Smooth muscle cell (in vitro differentiated cells): ENCODE measurements at regions not wholly inside any gene's neighbourhood (a gene's known extent, or its start where the extent isn't known, plus 50 kb on each side); places are given as distances from the start of the nearest gene placed in this dataset.

ENCODE experiments used
- DNase-seq: peaks from one replicate; lab custom pipeline; 2025; ENCODE audit not compliant: unreplicated experiment; lab: John Stamatoyannopoulos, UW
- H2AFZ ChIP-seq: fragments of 200-600 bp; sonication (generic); 2 replicates; pipeline ENCODE4 v1.6.0; 2016; ENCODE audit warnings: antibody characterized with exemption, low read depth, mild to moderate bottlenecking
- H3F3A ChIP-seq: fragments of 200-600 bp; sonication (generic); 2 replicates; pipeline ENCODE4 v1.6.0; 2017; ENCODE audit warnings: antibody characterized with exemption, low read depth
- H3K27ac ChIP-seq: fragments of 200-600 bp; sonication (generic); 2 replicates; pipeline ENCODE4 v1.5.1; 2016; ENCODE audit warnings: low read depth, mild to moderate bottlenecking
- H3K27me3 ChIP-seq: fragments of 200-600 bp; sonication (generic); 2 replicates; pipeline ENCODE4 v1.6.1; 2016; ENCODE audit warnings: low read depth, mild to moderate bottlenecking
- H3K36me3 ChIP-seq: fragments of 200-600 bp; sonication (generic); 2 replicates; pipeline ENCODE4 v1.5.1; 2016; ENCODE audit warnings: low read depth
- H3K4me1 ChIP-seq: fragments of 200-600 bp; sonication (generic); 2 replicates; pipeline ENCODE4 v1.5.1; 2016; ENCODE audit warnings: low read depth
- H3K4me2 ChIP-seq: fragments of 200-600 bp; sonication (generic); 2 replicates; pipeline ENCODE4 v1.6.0; 2016; ENCODE audit warnings: mild to moderate bottlenecking
- H3K4me3 ChIP-seq: fragments of 200-600 bp; sonication (generic); 2 replicates; pipeline ENCODE4 v1.5.1; 2016; ENCODE audit warnings: mild to moderate bottlenecking
- H3K79me2 ChIP-seq: fragments of 200-600 bp; sonication (generic); 2 replicates; pipeline ENCODE4 v1.6.0; 2016; ENCODE audit warnings: low read depth, mild to moderate bottlenecking
- H3K9ac ChIP-seq: fragments of 200-600 bp; sonication (generic); 2 replicates; pipeline ENCODE4 v1.6.0; 2016; ENCODE audit warnings: low read depth
- H3K9me3 ChIP-seq: fragments of 200-600 bp; sonication (generic); replicated peaks from 2 replicates; pipeline ENCODE4 v1.5.1; 2016; ENCODE audit warnings: low read depth
- H4K20me1 ChIP-seq: fragments of 200-600 bp; sonication (generic); 2 replicates; pipeline ENCODE4 v1.6.0; 2016; ENCODE audit warnings: low read depth
- CTCF ChIP-seq: fragments of 200-600 bp; sonication (generic); IDR thresholded peaks from 2 replicates; pipeline ENCODE4 v1.5.1; 2017; ENCODE audit warnings: borderline replicate concordance, mild to moderate bottlenecking, antibody characterized with exemption; ENCODE audit not compliant: insufficient read depth, poor library complexity, severe bottlenecking
- WGBS: methylation state at CpG from one replicate; pipeline ENCODE4 v1.1.7; 2016; ENCODE audit warnings: low lambda C conversion rate; 5-methylcytosine and 5-hydroxymethylcytosine counted together

DNA sequence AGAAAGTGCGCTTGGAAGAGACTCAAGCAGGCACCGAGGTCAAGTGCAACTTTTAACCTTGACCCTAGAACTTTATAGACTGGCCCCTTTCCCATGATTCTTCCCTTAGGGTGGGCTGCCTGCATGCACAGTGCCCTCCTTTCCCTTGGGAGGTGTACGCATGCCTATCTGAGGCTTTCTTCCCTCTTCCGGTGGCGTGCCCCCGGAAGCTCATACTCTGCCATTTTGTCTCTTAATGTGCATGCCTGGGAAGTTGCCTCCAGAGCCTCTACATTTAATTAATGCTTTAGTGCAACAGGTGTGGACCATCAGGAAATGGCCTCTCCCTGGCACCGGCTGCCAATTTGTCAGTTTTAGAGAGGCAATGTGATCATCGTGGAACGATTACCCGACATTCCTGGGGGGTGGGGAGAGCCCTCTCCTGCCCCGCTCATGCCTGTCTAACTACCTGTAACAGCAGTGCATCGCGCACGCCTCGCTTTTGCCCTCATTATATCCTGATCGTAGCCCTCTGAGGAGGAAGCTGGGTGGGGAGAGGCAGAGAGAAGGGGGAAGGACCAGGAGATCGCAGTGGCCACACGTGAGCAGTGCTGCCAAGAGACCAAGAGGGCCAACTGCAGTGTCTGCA is 194.8 kb downstream of the TFCP2L1 start:
- no peak overlapping the region for H3K4me3 ChIP-seq
- no peaks in the 10 kb centered on the region for H3K27me3 ChIP-seq
- H3F3A ChIP-seq = no peaks in the 10 kb centered on the region
- no peak overlapping the region for H3K27ac ChIP-seq
- no peak for DNase-seq
- H3K79me2 ChIP-seq = no peaks in the 10 kb centered on the region
- H3K4me1 ChIP-seq = no peaks in the 10 kb centered on the region
- H3K4me2 ChIP-seq = no peak overlapping the region
- no peak for TF ChIP-seq CTCF
- no peaks in the 10 kb centered on the region for H4K20me1 ChIP-seq
- no peaks in the 10 kb centered on the region for H3K36me3 ChIP-seq
- H2AFZ ChIP-seq = no peak overlapping the region
- 92% methylated on average over 18 of the region's 18 CpGs for WGBS
- H3K9me3 ChIP-seq = no peaks in the 10 kb centered on the region
- H3K9ac ChIP-seq = no peak overlapping the region

- no peak overlapping the region for H3K27ac ChIP-seq
- H3K4me3 ChIP-seq = no peak overlapping the region
- no peaks in the 10 kb centered on the region for H3K36me3 ChIP-seq
- H2AFZ ChIP-seq = no peak overlapping the region
- WGBS = 87% methylated on average over 2 of the region's 2 CpGs
- no peak overlapping the region for H3K9ac ChIP-seq
- TF ChIP-seq CTCF = no peak
- no peak overlapping the region for H3K4me2 ChIP-seq
- no peaks in the 10 kb centered on the region for H3K27me3 ChIP-seq
- no peaks in the 10 kb centered on the region for H3K4me1 ChIP-seq
- no peaks in the 10 kb centered on the region for H4K20me1 ChIP-seq
- no peaks in the 10 kb centered on the region for H3K79me2 ChIP-seq
- no peak for DNase-seq
- no peaks in the 10 kb centered on the region for H3F3A ChIP-seq
- no peaks in the 10 kb centered on the region for H3K9me3 ChIP-seq
Observed at GRCh38 chr2:121092095-121092494, 192.9 kb downstream of the TFCP2L1 start.

GRCh38 chr2:121093692-121094091 is 191.3 kb downstream of the TFCP2L1 start:
- Histone ChIP-seq H4K20me1 (no peaks in the 10 kb centered on the region), H2AFZ (no peak overlapping the region), H3K9me3 (no peaks in the 10 kb centered on the region), H3K36me3 (no peaks in the 10 kb centered on the region), H3K9ac (no peak overlapping the region), H3K4me3 (no peak overlapping the region), H3F3A (no peaks in the 10 kb centered on the region), H3K79me2 (no peaks in the 10 kb centered on the region), H3K27me3 (peaks cover 11% of the 10 kb centered on the region), H3K27ac (no peak overlapping the region), H3K4me2 (no peak overlapping the region), H3K4me1 (no peaks in the 10 kb centered on the region)
- TF ChIP-seq CTCF = no peak
- DNase-seq = no peak
- WGBS = 69% methylated on average over 2 of the region's 2 CpGs

- Histone ChIP-seq H3K4me2 (no peak overlapping the region), H4K20me1 (no peaks in the 10 kb centered on the region), H3K36me3 (no peaks in the 10 kb centered on the region), H3K79me2 (no peaks in the 10 kb centered on the region), H3K27me3 (peaks cover 15% of the 10 kb centered on the region), H3K4me1 (no peaks in the 10 kb centered on the region), H3K9ac (no peak overlapping the region), H3K9me3 (no peaks in the 10 kb centered on the region), H3K4me3 (no peak overlapping the region), H2AFZ (no peak overlapping the region), H3F3A (no peaks in the 10 kb centered on the region), H3K27ac (no peak overlapping the region)
- DNase-seq = no peak
- no peak for TF ChIP-seq CTCF
- 45% methylated on average over 3 of the region's 3 CpGs for WGBS
Observed at GRCh38 chr2:121094101-121094500, 190.9 kb downstream of the TFCP2L1 start.
